Activated T-helper 1 cell treated with Interleukin-2 at 50 U/mL for 16 hours (primary cell): ENCODE measurements at regions not wholly inside any gene's neighbourhood (a gene's known extent, or its start where the extent isn't known, plus 50 kb on each side); places are given as distances from the start of the nearest gene placed in this dataset.

Experiments
- DNase-seq: peaks from one replicate; pipeline ENCODE4 v3.0.0-alpha.2; 2020; ENCODE audit warnings: low read depth

- no peak for DNase-seq
Observed at GRCh38 chr16:65547772-65548446, 426.0 kb upstream of the CDH11 start.

DNA sequence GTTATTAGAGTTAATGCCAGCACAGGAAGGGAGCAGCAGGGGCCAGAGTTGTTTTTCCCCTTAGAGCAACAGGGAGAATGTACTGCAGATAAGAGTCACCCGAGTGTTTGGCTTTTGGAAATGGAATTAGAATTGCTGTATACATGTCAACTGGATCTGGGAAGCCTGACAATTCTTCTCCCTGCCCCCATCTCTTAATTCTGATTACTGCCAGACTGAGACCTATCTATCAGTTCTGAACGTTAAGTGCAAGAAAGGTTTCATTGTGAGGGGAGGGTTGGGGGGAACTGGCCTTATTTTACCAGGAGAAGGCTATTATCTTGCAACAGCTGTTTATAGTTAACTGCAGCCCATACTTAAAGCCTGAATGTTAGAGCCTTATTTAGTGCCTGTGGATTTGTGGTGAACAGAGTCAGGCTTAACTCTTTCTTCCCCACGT, 424.5 kb upstream of the CDH11 start:
- DNase-seq = no peak

DNA sequence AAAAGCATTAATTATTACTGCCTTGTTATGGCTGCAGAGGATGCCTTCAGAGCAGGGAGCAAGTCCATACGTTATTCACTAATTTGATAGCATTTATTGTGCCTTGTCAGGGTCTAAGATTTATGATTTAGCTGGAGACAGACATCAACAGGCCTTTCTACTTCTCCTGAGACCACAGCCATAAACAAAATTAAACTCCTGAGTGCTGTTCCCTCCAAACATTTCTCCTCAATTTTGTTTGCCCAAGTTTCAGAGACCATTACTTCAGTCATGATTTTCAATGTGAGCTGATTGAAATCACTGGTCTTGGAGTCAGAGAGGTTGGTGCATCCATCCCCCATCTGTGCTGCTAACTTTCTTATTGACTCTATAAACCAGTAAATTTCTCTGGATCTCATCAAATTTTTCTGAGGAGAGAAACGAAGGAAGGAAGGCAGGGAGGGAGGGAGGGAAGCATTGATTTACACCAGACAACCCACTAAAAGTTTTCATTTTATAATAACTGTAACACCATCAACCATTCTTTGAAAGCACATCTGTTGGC, 423.6 kb upstream of the CDH11 start:
- DNase-seq = no peak

DNA sequence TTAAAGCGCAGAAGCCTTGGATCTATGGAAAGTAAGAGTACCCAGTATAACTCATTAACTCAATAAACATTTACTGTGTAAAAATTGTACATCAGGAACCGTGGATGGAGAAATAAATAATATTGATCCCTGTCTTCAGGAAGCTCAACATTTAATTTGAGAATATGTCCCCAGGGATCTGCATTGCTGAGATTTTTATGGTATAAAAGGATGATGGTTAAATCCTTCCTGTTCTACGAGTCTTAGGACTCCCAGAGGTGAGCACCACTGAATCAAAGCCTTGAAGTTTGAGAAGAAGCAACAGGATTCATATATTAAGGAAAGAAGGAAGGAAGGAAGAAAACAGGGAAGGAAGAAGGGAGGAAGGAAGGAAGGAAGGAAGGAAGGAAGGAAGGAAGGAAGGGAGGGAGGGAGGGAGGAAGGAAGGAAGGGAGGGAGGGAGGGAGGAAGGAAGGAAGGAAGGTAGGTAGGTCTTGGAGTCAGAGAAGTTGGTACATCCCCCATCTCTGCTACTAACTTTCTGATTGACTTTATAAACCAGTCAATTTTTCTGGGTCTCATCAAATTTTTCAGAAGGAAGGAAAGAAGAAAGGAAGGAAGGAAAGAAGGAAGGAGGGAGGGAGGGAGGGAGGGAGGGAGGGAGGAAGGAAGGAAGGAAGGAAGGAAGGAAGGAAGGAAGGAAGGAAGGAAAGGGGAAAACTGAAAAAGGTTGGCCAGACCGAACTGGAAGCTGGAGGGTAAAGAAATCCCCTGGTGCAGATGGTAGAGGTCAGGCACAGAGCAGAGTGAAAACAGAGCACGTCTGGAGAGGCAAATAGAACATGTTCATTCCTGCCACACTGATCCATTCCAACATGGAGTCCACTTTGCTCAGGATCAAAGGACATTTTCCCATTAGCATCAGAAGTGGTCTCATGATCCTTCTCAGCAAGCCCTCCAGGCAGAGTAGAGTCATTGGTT, 422.2 kb upstream of the CDH11 start:
- no peak for DNase-seq

GRCh38 chr16:65541646-65542045, 419.8 kb upstream of the CDH11 start:
- no peak for DNase-seq

- DNase-seq = no peak
Observed at GRCh38 chr16:65540901-65541300, 419.0 kb upstream of the CDH11 start.

GRCh38 chr16:65538976-65539375, 417.1 kb upstream of the CDH11 start:
- DNase-seq = no peak

DNA sequence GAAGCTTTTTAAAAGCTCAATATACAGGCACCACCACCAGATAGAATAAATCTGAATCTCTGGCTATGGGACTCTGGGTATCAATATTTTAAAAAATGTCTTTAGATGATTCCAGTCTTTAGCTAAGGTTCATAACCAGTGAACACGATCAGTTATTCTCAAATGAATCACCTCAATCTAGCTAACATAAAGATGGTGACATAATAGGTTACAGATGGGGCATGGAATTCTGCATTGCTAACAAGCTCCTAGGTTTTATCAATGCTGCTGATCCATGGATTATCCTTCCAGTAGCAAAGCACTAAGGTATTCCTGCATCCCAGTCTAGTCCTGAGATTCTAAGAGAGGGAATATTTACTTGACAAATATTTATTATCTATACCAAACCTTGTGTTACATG, 415.5 kb upstream of the CDH11 start:
- DNase-seq = no peak

DNA sequence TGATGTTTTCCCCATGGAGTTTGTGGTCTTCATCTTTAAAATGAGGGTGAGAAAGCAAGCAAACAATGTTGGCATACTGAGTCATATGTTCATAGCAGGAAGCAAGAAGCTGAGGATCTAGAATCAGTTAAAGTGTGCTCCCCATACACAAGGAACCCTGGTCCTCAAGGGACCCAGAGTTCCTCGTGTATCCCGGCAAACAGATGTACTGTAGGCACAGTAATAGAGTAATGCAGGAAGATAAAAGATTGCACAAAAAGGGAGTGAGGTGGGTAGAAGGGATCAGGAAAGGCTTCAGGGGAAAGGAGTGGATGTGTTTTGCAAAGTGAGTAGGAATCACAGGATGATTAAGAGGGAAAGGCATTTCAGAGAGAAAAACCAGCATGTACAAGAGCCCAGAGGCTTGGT, 412.3 kb upstream of the CDH11 start:
- no peak for DNase-seq

- DNase-seq = no peak
Observed at GRCh38 chr16:65532846-65533245, 411.0 kb upstream of the CDH11 start.

- no peak for DNase-seq
Observed at GRCh38 chr16:65532258-65532657, 410.4 kb upstream of the CDH11 start.

- DNase-seq = no peak
Observed at GRCh38 chr16:65531475-65531874, 409.6 kb upstream of the CDH11 start.

DNA sequence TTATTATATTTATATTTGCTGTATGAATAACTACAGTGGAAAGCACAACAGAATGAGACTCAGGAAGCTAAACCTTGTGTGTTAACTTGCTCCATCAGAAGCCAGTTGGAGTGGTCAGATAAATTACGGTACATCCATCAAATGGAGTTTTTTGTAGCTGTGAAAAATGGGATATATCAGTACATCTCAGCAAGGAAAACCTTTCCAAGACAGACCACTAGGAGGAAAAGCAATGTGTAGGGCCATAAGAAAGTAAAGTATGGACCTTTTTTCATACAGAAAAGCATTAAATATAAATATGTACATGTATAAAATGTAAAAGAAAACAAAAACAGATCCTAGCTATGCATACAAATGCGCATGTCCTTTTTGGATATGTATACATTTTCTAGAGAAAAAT, 403.8 kb upstream of the CDH11 start:
- no peak for DNase-seq

- DNase-seq = no peak
Observed at GRCh38 chr16:65524997-65525396, 403.1 kb upstream of the CDH11 start.

GRCh38 chr16:65524231-65524630, 402.4 kb upstream of the CDH11 start:
- no peak for DNase-seq

DNA sequence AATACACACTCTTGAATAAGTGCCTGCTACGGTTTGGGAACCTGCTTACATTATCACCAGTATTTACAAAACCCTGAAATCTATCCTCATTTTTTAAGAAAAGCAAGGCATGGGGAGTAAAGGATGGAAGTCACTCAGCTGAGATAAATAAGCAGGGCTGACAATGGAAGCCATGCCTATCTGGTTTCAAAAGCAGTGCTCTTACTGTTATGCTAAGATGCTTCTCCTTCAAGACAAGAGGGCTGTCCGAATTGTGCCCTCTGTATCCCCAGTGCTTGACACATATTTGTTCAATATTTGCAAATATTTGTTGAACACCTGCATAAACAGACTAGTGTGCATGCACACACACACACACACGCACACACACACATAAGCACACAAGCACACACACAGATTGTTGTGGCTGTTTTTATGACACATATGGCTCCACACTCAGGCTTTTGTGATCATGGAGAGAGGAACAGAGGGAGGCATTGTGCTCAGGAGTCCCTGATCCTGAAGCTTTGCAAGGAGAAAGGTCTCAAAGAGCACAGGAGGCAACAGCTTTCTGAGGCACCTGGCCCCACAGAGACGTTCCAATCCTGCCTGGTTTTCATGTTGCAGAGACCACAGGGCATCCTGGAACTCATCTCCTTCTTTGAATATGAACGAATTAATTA, 401.6 kb upstream of the CDH11 start:
- DNase-seq = no peak

GRCh38 chr16:65522412-65522811, 400.5 kb upstream of the CDH11 start:
- DNase-seq = no peak

GRCh38 chr16:65521633-65522328, 399.9 kb upstream of the CDH11 start:
- DNase-seq = no peak

- DNase-seq = no peak
Observed at GRCh38 chr16:65519402-65519801, 397.5 kb upstream of the CDH11 start.

- no peak for DNase-seq
Observed at GRCh38 chr16:65515193-65515592, 393.3 kb upstream of the CDH11 start.

- no peak for DNase-seq
Observed at GRCh38 chr16:65510850-65511249, 389.0 kb upstream of the CDH11 start.

DNA sequence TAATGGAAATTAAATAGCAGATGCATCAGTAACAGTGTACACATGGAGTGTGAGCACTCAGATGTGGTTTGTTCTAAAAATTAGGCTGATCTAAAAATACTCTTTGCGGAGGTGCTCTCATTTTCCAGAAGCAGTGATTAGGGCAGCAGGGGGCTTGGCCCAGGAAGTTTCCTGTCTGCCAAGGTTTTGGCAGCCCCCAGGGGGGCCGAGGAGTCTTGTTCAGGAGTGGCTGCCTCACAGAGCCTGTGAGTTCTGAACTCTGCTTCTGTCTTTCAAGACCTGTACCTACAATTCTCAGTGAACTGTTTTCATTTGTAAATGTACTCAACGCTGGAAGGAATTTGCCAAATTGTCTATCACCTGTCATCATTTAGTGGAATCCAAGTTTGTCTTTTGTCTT, 388.4 kb upstream of the CDH11 start:
- DNase-seq = no peak
